Right atrium auricular region (tissue), 2 donors: ENCODE measurements at regions not wholly inside any gene's neighbourhood (a gene's known extent, or its start where the extent isn't known, plus 50 kb on each side); places are given as distances from the start of the nearest gene placed in this dataset.

Experiments
- DNase-seq: peaks from one replicate; pipeline ENCODE4 v3.0.0-alpha.2; 2019; ENCODE audit warnings: low spot score
- H3K27ac ChIP-seq, 2 donors: fragments of 200-600 bp; sonication (generic); 1 replicate in 1 of 2; 2 replicates in 1 of 2; pipeline ENCODE4 v1.5.1; 2016 to 2019
- H3K27me3 ChIP-seq, 2 donors: fragments of 200-600 bp; sonication (generic); one replicate each; pipeline versions ENCODE4 v1.5.1 to v1.6.0; 2017 to 2019
- H3K36me3 ChIP-seq: fragments of 200-600 bp; sonication (generic); one replicate; pipeline ENCODE4 v1.5.1; 2016
- H3K4me1 ChIP-seq, 2 donors: fragments of 200-600 bp; sonication (generic); one replicate each; pipeline versions ENCODE4 v1.5.1 to v1.6.0; 2017 to 2019
- H3K4me3 ChIP-seq, 2 donors: fragments of 200-600 bp; sonication (generic); 1 replicate in 1 of 2; 2 replicates in 1 of 2; pipeline ENCODE4 v1.5.1; 2017 to 2019; ENCODE audit warnings: mild to moderate bottlenecking in 1 of 2, moderate library complexity in 1 of 2
- H3K9me3 ChIP-seq, 2 donors: fragments of 200-600 bp; sonication (generic); one replicate each; pipeline ENCODE4 v1.5.1; 2019
- TF ChIP-seq, protein P1 (sequence below), 2 donors: fragments of 200-600 bp; sonication (generic); IDR thresholded peaks; one replicate each; pipeline ENCODE4 v1.5.1; 2019; ENCODE audit warnings: antibody characterized with exemption in 2 of 2

- TF ChIP-seq, protein P1, sequence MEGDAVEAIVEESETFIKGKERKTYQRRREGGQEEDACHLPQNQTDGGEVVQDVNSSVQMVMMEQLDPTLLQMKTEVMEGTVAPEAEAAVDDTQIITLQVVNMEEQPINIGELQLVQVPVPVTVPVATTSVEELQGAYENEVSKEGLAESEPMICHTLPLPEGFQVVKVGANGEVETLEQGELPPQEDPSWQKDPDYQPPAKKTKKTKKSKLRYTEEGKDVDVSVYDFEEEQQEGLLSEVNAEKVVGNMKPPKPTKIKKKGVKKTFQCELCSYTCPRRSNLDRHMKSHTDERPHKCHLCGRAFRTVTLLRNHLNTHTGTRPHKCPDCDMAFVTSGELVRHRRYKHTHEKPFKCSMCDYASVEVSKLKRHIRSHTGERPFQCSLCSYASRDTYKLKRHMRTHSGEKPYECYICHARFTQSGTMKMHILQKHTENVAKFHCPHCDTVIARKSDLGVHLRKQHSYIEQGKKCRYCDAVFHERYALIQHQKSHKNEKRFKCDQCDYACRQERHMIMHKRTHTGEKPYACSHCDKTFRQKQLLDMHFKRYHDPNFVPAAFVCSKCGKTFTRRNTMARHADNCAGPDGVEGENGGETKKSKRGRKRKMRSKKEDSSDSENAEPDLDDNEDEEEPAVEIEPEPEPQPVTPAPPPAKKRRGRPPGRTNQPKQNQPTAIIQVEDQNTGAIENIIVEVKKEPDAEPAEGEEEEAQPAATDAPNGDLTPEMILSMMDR (IDR thresholded peaks at IDR 0.05), result no peak
Observed at GRCh38 chr1:90358448-90358847, 358.7 kb downstream of the BARHL2 start.

GRCh38 chr1:90357995-90358394, 359.1 kb downstream of the BARHL2 start:
- Histone ChIP-seq H3K9me3 (no peaks in the 10 kb centered on the region), H3K36me3 (no peaks in the 10 kb centered on the region), H3K27ac (no peak overlapping the region), H3K4me3 (no peak overlapping the region), H3K4me1 (no peaks in the 10 kb centered on the region), H3K27me3 (no peaks in the 10 kb centered on the region)
- DNase-seq, result no peak
- TF ChIP-seq, protein P1 (IDR thresholded peaks at IDR 0.05), result no peak

More at GRCh38 chr1:90358448-90358847, 358.7 kb downstream of the BARHL2 start:
- Histone ChIP-seq H3K36me3 (no peaks in the 10 kb centered on the region), H3K27me3 (no peaks in the 10 kb centered on the region), H3K9me3 (no peaks in the 10 kb centered on the region), H3K4me1 (no peaks in the 10 kb centered on the region), H3K4me3 (no peak overlapping the region), H3K27ac (no peak overlapping the region)
- DNase-seq, result no peak

- no peak for DNase-seq
- no peaks in the 10 kb centered on the region for H3K27me3 ChIP-seq
- H3K36me3 ChIP-seq, result no peaks in the 10 kb centered on the region
- no peaks in the 10 kb centered on the region for H3K9me3 ChIP-seq
- TF ChIP-seq, protein P1 (IDR thresholded peaks at IDR 0.05), result no peak
- no peaks in the 10 kb centered on the region for H3K4me1 ChIP-seq
- no peak overlapping the region for H3K4me3 ChIP-seq
- H3K27ac ChIP-seq, result no peak overlapping the region
Observed at GRCh38 chr1:90356991-90357390, 360.1 kb downstream of the BARHL2 start.

DNA sequence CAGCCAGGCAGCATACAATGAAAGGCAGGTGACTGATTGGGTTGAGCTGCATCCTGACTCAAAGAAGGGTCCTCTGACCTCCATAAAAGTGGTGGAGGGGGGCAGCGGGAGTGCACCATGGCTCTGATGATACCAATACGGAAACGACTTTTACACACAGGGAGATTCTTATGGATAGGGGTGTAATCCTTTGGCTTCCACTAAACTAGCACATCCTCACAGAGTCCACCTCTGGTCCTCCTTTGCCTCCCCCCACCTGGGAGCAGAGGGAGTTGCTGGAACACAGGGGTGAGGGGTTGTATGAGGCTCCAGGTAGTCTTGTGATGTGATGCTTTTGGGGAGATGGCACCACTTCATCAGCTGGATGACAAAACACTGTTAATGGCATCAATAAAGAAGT, 361.0 kb downstream of the BARHL2 start:
- H3K9me3 ChIP-seq, result no peaks in the 10 kb centered on the region
- no peaks in the 10 kb centered on the region for H3K36me3 ChIP-seq
- H3K27me3 ChIP-seq, result no peaks in the 10 kb centered on the region
- no peak overlapping the region for H3K27ac ChIP-seq
- TF ChIP-seq, protein P1 (IDR thresholded peaks at IDR 0.05), result no peak
- DNase-seq, result no peak
- no peak overlapping the region for H3K4me3 ChIP-seq
- no peaks in the 10 kb centered on the region for H3K4me1 ChIP-seq

DNA sequence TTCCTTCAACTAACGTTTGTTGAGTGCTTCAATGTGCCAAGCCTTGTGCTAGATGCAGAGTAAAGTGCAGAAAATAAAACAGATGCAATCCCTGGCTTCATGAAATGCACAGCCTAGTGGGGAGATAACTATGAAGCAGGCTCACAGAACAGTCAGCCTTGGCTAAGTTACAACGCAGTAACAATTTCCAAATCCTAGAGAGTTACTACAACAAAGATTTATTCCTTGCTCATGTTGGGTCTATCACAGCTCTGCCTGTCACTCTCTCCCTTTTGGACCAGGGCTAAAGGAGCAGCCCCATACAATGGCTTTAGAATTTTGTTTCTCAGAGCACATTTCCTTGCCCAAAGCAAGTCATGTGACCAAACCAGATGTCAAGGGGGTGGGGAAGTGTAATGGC, 359.8 kb downstream of the ZNF326 start:
- Histone ChIP-seq H3K4me3 (no peak overlapping the region), H3K27ac (no peak overlapping the region), H3K9me3 (no peaks in the 10 kb centered on the region), H3K27me3 (no peaks in the 10 kb centered on the region), H3K4me1 (no peaks in the 10 kb centered on the region), H3K36me3 (no peaks in the 10 kb centered on the region)
- TF ChIP-seq, protein P1 (IDR thresholded peaks at IDR 0.05), result no peak
- no peak for DNase-seq

DNA sequence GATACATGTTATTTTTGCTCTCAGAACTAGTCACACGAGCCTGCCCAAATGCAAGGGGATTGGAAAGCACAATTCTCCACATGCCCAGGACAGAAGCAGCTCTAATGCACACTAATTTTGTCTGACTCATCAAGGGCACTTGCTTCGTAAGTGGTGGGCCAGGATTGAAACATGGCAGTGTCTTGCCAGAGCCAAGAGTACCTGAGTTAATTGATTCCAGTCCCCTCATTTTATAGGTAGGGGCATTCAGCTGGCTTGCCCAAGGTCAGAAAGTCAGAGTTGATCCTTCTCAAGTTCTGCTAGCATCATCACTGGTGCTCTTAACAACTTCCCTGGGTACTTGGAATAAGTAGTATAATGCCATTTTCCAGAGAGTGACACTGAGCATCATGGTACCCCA, 356.1 kb downstream of the ZNF326 start:
- H3K36me3 ChIP-seq, result no peaks in the 10 kb centered on the region
- no peaks in the 10 kb centered on the region for H3K4me1 ChIP-seq
- TF ChIP-seq, protein P1 (IDR thresholded peaks at IDR 0.05), result no peak

More for the DNA sequence above, 356.1 kb downstream of the ZNF326 start:
- no peak overlapping the region for H3K27ac ChIP-seq
- H3K4me3 ChIP-seq, result no peak overlapping the region
- DNase-seq, result no peak
- H3K9me3 ChIP-seq, result peaks cover 0 to 14% of the 10 kb centered on the region in 2 donors
- no peaks in the 10 kb centered on the region for H3K27me3 ChIP-seq
